HFFc6 (cell line): ENCODE measurements at regions not wholly inside any gene's neighbourhood (a gene's known extent, or its start where the extent isn't known, plus 50 kb on each side); places are given as distances from the start of the nearest gene placed in this dataset.

Experiments used
- DNase-seq: peaks from one replicate; pipeline ENCODE4 v3.0.0-alpha.2; 2018
- H3K27ac Mint-ChIP-seq: 2 replicates; pipeline ENCODE4 v1.8.0; 2020; ENCODE audit warnings: mild to moderate bottlenecking, mixed read lengths
- H3K27me3 Mint-ChIP-seq: 2 replicates; pipeline ENCODE4 v1.8.0; 2021; ENCODE audit warnings: mild to moderate bottlenecking, moderate library complexity, mixed read lengths; ENCODE audit not compliant: insufficient read depth
- H3K36me3 Mint-ChIP-seq: 2 replicates; pipeline ENCODE4 v1.8.0; 2021; ENCODE audit warnings: low read depth, mixed read lengths
- H3K4me1 Mint-ChIP-seq: 2 replicates; pipeline ENCODE4 v1.8.0; 2020; ENCODE audit warnings: low read depth, mixed read lengths
- H3K4me3 Mint-ChIP-seq: 2 replicates; pipeline ENCODE4 v1.8.0; 2020; ENCODE audit warnings: mild to moderate bottlenecking, moderate library complexity, mixed read lengths
- H3K9me3 Mint-ChIP-seq: 2 replicates; pipeline ENCODE4 v1.8.0; 2020; ENCODE audit warnings: mild to moderate bottlenecking, mixed read lengths
- CTCF ChIP-seq: fragments of 200-600 bp; sonication (generic); IDR thresholded peaks from 2 replicates; pipeline ENCODE4 v1.5.0; 2021; ENCODE audit warnings: antibody characterized with exemption, mild to moderate bottlenecking

- Mint-ChIP-seq H3K4me3 (no peak overlapping the region), H3K27me3 (no peaks in the 10 kb centered on the region; the same call in 1 of the 2 replicates), H3K9me3 (peaks cover 59% of the 10 kb centered on the region), H3K4me1 (no peaks in the 10 kb centered on the region), H3K36me3 (no peaks in the 10 kb centered on the region), H3K27ac (no peak overlapping the region)
- TF ChIP-seq CTCF, result no peak
- no peak for DNase-seq
Observed at GRCh38 chr19:29421196-29421545, 104.6 kb upstream of the VSTM2B start.

GRCh38 chr19:29422047-29422446 is 103.7 kb upstream of the VSTM2B start:
- H3K27ac Mint-ChIP-seq, result no peak overlapping the region
- peaks cover 65% of the 10 kb centered on the region for H3K9me3 Mint-ChIP-seq
- no peaks in the 10 kb centered on the region; the same call in 1 of the 2 replicates for H3K27me3 Mint-ChIP-seq
- no peaks in the 10 kb centered on the region for H3K36me3 Mint-ChIP-seq
- no peak overlapping the region for H3K4me3 Mint-ChIP-seq
- no peaks in the 10 kb centered on the region for H3K4me1 Mint-ChIP-seq
- TF ChIP-seq CTCF, result no peak
- DNase-seq, result no peak

- 0 out of 2 replicates have a peak, but pooled peaks cover under 1% of the 10 kb centered on the region for H3K36me3 Mint-ChIP-seq
- H3K9me3 Mint-ChIP-seq, result peaks cover 67% of the 10 kb centered on the region
- no peak overlapping the region for H3K4me3 Mint-ChIP-seq
- no peaks in the 10 kb centered on the region for H3K4me1 Mint-ChIP-seq
- no peaks in the 10 kb centered on the region; the same call in 1 of the 2 replicates for H3K27me3 Mint-ChIP-seq
- no peak overlapping the region for H3K27ac Mint-ChIP-seq
- TF ChIP-seq CTCF, result no peak
- DNase-seq, result no peak
Observed at GRCh38 chr19:29422486-29423085, 103.2 kb upstream of the VSTM2B start.

GRCh38 chr19:29428071-29428470 is 97.7 kb upstream of the VSTM2B start:
- 0 out of 2 replicates have a peak, but pooled peaks cover 6% of the 10 kb centered on the region for H3K36me3 Mint-ChIP-seq
- no peak overlapping the region for H3K27ac Mint-ChIP-seq
- peaks cover 79% of the 10 kb centered on the region for H3K9me3 Mint-ChIP-seq
- no peak for DNase-seq
- H3K27me3 Mint-ChIP-seq, result peaks cover 3% of the 10 kb centered on the region
- H3K4me1 Mint-ChIP-seq, result no peaks in the 10 kb centered on the region
- no peak overlapping the region for H3K4me3 Mint-ChIP-seq
- no peak for TF ChIP-seq CTCF

- Mint-ChIP-seq H3K4me1 (no peaks in the 10 kb centered on the region), H3K4me3 (no peak overlapping the region), H3K27ac (no peak overlapping the region), H3K36me3 (0 out of 2 replicates have a peak, but pooled peaks cover 6% of the 10 kb centered on the region), H3K27me3 (peaks cover 3% of the 10 kb centered on the region), H3K9me3 (peaks cover 76% of the 10 kb centered on the region)
- no peak for TF ChIP-seq CTCF
- DNase-seq, result no peak
Observed at GRCh38 chr19:29429021-29429420, 96.8 kb upstream of the VSTM2B start.

GRCh38 chr19:29429581-29429980 is 96.2 kb upstream of the VSTM2B start:
- TF ChIP-seq CTCF, result no peak
- no peak overlapping the region for H3K4me3 Mint-ChIP-seq
- H3K27me3 Mint-ChIP-seq, result peaks cover 3% of the 10 kb centered on the region
- no peaks in the 10 kb centered on the region for H3K4me1 Mint-ChIP-seq
- 0 out of 2 replicates have a peak, but pooled peaks cover 6% of the 10 kb centered on the region for H3K36me3 Mint-ChIP-seq
- DNase-seq, result no peak
- H3K27ac Mint-ChIP-seq, result no peak overlapping the region
- peaks cover 76% of the 10 kb centered on the region for H3K9me3 Mint-ChIP-seq
